NCI-H1105 (cell line): ENCODE measurements at regions not wholly inside any gene's neighbourhood (a gene's known extent, or its start where the extent isn't known, plus 50 kb on each side); places are given as distances from the start of the nearest gene placed in this dataset.

ENCODE experiments used
- DNase-seq: peaks from one replicate; lab custom pipeline; 2025; lab: John Stamatoyannopoulos, UW

DNA sequence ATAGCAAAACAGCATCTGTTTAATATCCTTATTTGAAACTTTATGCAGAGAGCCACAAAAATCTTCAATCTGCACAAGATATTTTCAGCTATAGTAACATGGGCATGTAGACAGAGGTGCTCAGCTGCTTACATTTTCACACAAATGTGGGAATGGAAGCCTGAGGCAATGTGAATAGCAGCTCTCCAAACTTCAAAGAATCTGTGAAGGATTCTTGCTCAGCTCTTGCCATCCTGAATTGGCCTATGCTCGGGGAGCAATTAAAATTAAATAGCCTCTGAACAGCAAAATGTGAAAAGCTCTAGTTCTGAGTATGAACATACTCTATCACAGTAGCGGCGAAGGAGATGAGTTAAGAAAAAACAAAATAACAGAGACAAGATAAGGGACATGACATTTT lies 1523.8 kb downstream of the PCDH7 start:
- no peak for DNase-seq

DNA sequence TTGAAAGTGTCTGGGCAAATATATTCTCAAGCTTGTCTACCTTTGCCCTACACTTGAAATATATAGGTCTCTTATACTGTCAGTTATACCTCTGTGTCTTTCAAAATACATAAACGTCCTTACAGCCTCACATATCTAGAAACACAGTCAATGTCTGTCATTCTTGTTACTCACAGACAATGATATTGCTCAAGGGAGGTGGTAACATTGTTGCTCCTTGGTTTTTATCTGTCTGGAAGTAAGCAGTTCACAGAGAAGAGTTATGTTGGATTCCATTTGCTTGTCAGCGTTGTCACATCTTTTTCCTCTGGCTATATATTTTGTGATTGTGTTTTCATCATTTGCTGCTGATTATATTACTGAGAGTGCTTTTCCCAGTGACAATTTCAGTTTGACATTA lies 1528.9 kb downstream of the PCDH7 start:
- DNase-seq: no peak

- no peak for DNase-seq
Measured at GRCh38 chr4:32251126-32251525, 1531.0 kb downstream of the PCDH7 start.

DNA sequence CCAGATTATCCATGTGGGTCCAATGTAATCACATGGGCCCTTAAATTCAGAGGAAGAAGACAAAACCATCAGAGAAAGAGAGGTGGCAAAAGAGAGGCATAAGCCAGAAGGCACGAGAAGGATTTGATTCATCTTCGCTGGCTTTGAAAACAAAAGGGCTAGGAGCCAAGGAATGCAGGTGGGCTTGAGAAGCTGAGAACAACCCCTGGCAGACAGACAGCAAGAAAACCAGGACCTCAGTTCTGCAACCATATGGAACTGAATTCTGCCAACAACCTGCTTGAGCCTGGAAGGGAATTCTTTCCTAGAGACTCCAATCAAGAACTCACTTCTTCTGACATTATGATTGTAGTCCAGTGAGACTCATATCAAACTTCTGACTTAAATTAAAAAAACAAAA lies 1531.8 kb downstream of the PCDH7 start:
- DNase-seq: no peak

DNA sequence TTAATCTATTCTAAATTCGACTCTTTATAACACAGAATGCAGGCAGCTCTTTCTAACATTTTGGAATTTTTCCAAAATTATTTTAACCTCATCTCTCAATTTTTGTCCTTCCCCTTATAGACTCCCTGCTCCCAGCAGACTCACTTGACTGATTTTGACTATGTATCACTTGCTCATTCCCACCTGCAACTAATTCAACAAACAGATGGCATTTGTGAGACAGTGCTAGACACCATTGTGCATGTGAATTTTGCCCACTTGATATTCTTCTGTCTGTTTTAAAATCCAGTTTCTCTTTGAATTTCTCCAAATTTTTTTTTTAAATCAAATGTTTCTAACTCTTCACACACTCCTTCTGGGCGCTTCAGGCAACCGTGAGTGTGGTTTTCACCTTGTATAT lies 1534.0 kb downstream of the PCDH7 start:
- no peak for DNase-seq

- DNase-seq: no peak
Measured at GRCh38 chr4:32258986-32259385, 1538.8 kb downstream of the PCDH7 start.

GRCh38 chr4:32261196-32261595 lies 1541.0 kb downstream of the PCDH7 start:
- no peak for DNase-seq

DNA sequence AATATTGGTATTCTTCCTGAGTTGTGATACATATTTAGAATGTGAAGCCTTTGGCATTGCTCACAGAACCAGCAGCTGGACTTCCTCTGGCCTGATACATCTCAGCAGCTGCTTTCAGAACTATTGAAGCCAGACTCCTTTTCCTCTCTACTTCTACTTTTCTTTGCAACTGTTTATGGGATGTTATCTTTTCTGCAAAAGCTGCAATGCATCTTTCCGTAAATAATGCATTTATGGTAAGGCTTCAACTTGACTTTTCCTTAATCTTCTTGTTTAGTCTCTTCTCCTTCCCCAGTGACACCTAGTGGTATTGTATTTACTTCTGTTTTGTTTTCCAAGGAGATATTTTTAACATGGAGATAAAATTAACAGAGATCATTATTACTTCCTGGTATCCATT lies 1548.7 kb downstream of the PCDH7 start:
- DNase-seq: no peak

DNA sequence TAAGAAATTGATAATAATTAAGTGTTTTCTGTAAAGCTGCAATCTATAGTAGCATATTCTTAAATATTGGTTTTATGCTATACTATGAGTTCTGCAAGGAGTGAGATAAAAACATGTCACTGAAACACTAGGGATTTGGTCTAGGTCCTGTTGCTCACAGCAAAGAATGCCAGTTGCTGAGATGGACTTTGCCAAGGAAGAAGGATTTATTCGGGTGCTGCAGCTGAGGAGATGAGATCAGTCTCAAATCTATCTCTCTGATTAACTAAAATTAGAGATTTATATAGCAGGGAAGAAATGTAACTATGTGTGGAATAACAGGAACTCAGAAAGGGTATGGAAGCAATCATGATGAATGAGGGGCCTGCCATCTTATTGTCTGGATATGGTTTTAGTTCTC lies 1569.9 kb downstream of the PCDH7 start:
- no peak for DNase-seq

DNA sequence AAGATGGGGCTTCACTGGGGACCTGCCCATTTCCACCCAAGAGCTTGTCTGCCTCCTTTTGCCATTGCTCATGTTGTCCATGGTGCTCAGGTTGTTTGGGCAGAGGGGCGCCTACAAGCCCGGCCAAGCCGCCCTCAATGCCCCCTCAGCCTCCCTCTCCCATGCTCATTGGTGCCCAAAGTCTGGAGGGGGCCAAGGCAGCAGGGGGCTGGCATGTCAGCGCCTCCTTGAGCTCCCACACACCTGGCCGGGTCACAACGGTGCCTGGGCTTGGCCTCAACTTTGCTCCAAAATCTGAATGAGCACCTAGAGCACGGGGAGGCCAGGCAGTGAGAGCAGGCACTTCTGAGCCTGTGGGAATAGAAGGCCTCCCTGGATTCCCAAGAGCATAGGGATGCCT lies 1598.8 kb downstream of the PCDH7 start:
- no peak for DNase-seq

GRCh38 chr4:32321421-32321820 lies 1601.3 kb downstream of the PCDH7 start:
- DNase-seq: no peak

GRCh38 chr4:32334759-32335158 lies 1614.6 kb downstream of the PCDH7 start:
- no peak for DNase-seq

DNA sequence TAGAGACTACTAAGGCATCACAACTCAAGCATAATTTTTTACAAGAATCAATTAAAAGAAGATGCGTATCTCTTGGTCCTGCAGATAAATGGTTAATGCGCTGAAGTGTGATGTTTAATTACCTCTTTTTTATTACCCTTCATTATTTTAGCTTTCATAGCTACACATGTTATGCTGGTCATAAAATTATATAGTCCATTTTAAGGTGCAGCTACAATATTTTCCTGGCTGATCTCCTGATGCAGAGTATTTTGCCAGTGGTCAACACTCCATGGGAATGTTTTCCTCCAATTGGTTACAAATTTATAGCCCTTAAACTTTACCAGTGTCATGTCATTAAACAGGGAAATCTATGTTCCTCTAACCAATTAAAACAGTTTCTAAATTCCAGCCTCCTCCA lies 1617.2 kb downstream of the PCDH7 start:
- DNase-seq: no peak

- no peak for DNase-seq
Measured at GRCh38 chr4:32340591-32340990, 1620.4 kb downstream of the PCDH7 start.

DNA sequence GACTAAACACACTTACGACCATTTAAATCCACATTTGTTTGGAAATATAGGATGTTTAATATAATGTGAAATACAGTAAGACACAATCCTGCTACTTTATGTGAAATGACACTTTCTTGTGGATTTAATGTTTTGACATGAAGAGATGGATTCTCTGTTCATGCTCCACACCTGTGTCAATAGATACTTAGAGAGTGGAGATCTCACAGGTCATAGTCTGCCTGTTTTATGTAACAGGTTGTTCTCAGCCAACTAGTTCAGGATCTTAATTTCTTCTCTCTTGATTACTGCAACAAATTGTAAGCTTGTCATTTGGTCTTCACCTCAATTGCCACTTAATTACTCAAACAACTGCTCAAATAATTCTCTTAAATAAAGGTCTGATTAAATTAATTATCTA lies 1621.2 kb downstream of the PCDH7 start:
- DNase-seq: no peak

- no peak for DNase-seq
Measured at GRCh38 chr4:32342054-32342453, 1621.9 kb downstream of the PCDH7 start.

DNA sequence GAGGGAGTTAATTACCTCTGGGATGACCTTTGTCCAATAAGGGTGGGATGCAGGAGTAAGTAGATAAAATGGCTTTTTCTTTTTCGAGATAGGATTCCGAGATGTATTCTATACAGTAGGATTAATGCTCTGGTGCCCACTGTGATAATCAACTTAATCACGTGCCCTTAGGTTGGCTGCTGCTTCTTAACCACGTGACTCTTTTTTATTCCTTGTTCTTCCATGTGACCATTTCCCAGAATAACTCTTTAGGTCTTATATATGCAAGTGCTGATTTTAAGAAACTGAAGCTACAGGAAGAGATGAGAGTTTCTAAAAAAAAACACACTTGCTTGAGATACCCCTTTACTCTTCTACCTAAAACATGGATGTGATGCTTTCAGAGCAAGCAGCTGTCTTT lies 1628.9 kb downstream of the PCDH7 start:
- DNase-seq: no peak

GRCh38 chr4:32374206-32374605 lies 1654.0 kb downstream of the PCDH7 start:
- DNase-seq: no peak

- DNase-seq: no peak
Measured at GRCh38 chr4:32393806-32394205, 1673.6 kb downstream of the PCDH7 start.

DNA sequence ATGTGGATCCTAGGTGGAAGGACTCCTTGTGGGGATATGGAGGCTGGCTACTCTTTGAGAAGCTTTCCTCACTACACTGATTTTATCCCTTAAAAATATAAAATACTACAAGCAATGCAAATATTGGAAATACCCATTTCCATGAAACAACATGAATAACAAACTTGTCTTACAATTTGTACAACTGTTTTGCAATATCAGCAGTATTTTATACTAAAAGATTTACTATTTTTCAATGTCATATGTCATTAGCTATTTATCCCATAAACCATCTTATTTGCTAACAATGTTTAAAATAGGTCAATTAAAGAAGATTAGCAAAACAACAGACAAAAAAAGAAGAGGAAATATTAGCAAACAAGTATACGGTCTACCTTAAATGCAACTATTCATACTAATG lies 1674.1 kb downstream of the PCDH7 start:
- no peak for DNase-seq

DNA sequence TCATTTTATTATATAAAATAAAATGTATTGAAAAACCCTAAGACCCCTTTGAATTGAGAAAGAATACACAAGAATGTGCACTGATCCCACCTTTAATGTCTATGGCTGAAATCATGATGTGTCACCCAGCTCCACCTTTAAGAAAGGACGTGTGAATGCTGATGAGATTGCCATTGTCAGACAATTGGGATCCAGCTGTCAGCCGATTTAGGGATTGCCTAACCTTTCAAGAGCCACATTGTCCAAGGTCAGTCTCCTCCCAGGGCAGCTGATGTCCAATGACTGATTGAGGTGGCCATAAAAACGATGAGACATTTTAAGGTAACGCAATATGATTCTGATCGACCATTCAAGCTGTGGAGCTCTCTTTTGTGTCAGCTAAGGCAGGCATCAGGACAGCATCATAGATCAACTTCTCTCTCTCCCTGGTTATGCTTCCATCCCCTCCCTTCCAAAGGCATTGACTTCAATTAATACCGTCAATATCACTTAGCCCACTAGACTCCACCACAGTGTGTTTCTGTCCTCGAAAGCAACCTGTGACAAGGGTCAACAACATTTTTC lies 1676.4 kb downstream of the PCDH7 start:
- DNase-seq: no peak

DNA sequence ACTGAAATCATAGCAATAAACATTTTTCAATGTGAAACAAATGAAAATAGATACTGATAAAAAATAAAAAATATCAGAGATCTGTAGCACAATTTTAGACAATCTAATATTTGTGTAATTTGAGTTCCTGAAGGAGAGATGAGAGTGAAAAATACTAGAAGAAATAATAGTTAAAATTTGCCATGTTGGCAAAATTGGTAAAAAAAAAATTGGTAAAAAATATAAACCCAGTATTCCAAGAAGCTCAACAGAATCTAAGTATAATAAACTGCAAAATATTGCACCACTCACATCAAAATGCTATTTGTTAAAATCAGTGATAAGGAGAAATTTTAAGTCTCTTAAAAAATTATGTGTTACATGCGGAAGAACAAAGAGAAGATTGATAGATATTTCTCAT lies 1680.7 kb downstream of the PCDH7 start:
- DNase-seq: no peak

DNA sequence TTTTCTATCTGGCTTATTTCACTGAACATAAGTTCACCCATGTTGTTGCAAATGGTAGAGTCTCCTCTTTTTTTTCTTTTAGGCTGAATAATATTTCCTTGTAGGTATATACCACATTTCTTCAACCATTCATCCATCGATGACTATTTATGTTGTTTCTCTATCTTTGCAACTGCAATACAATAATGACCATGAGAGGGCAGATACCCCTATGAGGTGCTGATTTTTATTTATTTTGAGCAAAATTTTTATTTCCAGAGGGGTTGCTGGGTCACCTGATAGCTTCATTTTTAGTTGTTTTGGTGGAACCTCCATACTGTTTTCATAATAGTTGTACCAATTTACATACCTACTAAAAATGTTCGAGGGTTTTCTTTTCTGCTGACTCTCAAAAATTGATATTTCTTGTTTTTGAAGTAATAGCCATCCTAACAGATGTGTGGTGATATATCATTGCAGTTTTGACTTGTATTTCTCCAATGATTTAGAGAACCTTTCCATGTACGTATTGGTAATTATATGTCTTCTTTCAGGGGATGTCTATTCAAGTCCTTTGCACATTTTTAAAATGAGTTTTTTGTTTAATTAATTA lies 1697.0 kb downstream of the PCDH7 start:
- DNase-seq: no peak

DNA sequence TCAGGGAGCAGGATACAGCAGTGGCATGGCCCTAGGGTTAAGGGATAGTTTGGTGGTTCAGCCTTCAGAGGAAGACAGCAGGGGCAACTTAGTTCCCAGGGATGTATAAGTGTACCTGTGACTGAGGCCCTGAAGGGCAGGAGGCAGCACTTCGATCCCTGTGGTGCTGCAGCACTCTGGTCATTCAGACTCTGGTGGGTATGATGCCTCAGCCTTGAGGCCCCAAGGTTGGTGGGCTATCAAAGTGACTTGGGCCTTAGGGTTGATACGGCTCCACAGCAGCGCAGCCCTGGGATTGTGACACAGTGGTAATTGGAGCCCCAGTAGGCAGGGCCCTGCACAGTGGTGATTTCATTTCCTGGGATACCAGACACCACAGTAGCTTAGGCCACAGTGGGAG lies 1703.1 kb downstream of the PCDH7 start:
- DNase-seq: no peak

DNA sequence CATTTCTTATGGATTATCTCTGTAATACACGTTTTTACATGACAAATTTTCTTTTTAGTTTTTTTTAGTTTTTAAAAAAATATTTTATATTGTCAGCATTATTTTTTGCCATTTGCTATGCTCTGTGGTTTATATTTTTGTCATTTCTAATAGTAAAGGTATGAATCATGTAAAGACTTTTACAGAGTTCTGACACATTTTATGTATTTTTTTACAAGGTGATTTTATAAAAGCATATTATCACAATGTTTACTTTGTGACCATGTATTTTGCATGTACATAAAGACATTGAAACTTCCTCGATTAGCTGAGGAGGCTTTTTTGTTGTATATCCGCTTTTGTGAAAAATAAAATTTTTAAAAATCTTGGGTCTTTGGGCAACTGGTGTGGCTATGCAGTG lies 1705.1 kb downstream of the PCDH7 start:
- DNase-seq: no peak
